ENCODE measurements at regions not wholly inside any gene's neighbourhood (a gene's known extent, or its start where the extent isn't known, plus 50 kb on each side); places are given as distances from the start of the nearest gene placed in this dataset.
"Not testable (repeated sequence)": the region's sequence is repeated elsewhere in the genome, so short reads cannot be mapped to it uniquely, and the experiment has no call there.

GRCh38 chr4:101730291-101731117 lies 60.0 kb upstream of the BANK1 start:
- peak; percentile 62 for DNase-seq

- DNase-seq, result no peak
These were observed 63.3 kb upstream of the BANK1 start for GRCh38 chr4:101727238-101727637.

GRCh38 chr4:101724093-101724492 lies 66.4 kb upstream of the BANK1 start:
- no peak for DNase-seq

GRCh38 chr4:101718810-101719209 lies 71.7 kb upstream of the BANK1 start:
- no peak for DNase-seq

GRCh38 chr4:101711590-101712260 lies 78.8 kb upstream of the BANK1 start:
- DNase-seq, result no peak

- no peak for DNase-seq
These were observed 79.7 kb upstream of the BANK1 start for GRCh38 chr4:101710806-101711205.

GRCh38 chr4:101708293-101709039 lies 82.1 kb upstream of the BANK1 start:
- no peak for DNase-seq

- DNase-seq, result no peak
These were observed 82.9 kb upstream of the BANK1 start for GRCh38 chr4:101707596-101707995.

GRCh38 chr4:101706535-101707057 lies 83.9 kb upstream of the BANK1 start:
- DNase-seq, result no peak

GRCh38 chr4:101701551-101701950 lies 89.0 kb upstream of the BANK1 start:
- DNase-seq, result no peak

GRCh38 chr4:101699441-101700124 lies 90.9 kb upstream of the BANK1 start:
- no peak for DNase-seq

- no peak for DNase-seq
These were observed 93.3 kb upstream of the BANK1 start for GRCh38 chr4:101697266-101697665.

- no peak for DNase-seq
These were observed 94.1 kb upstream of the BANK1 start for GRCh38 chr4:101696276-101697010.

- DNase-seq, result peak; percentile 4
These were observed 95.4 kb upstream of the BANK1 start for GRCh38 chr4:101695176-101695575.

GRCh38 chr4:101694403-101694802 lies 96.1 kb upstream of the BANK1 start:
- not testable (repeated sequence) for DNase-seq

GRCh38 chr4:101693842-101694398 lies 96.6 kb upstream of the BANK1 start:
- DNase-seq, result no peak

- DNase-seq, result no peak
These were observed 101.3 kb upstream of the BANK1 start for GRCh38 chr4:101689220-101689619.

GRCh38 chr4:101685126-101685525 lies 105.4 kb upstream of the BANK1 start:
- DNase-seq, result no peak

GRCh38 chr4:101682946-101683345 lies 107.6 kb upstream of the BANK1 start:
- no peak for DNase-seq

- DNase-seq, result no peak
These were observed 112.3 kb upstream of the BANK1 start for GRCh38 chr4:101678180-101678579.

- DNase-seq, result no peak
These were observed 119.6 kb upstream of the BANK1 start for GRCh38 chr4:101670897-101671296.
